Fibroblast of pulmonary artery (primary cell): ENCODE measurements at regions not wholly inside any gene's neighbourhood (a gene's known extent, or its start where the extent isn't known, plus 50 kb on each side); places are given as distances from the start of the nearest gene placed in this dataset.

ENCODE experiments used
- DNase-seq: peaks from one replicate; pipeline ENCODE4 v3.0.0-alpha.2; 2010; ENCODE audit warnings: low read depth
- H3K4me3 ChIP-seq: replicated peaks from 2 replicates; pipeline ENCODE4 v1.5.1; 2011; ENCODE audit warnings: low read depth, mild to moderate bottlenecking, control low read depth, low read length, moderate library complexity
- CTCF ChIP-seq: IDR thresholded peaks from 2 replicates; pipeline ENCODE4 v1.5.1; 2011; ENCODE audit warnings: mild to moderate bottlenecking, control low read depth, low read length, inconsistent platforms; ENCODE audit errors: missing control alignments

DNA sequence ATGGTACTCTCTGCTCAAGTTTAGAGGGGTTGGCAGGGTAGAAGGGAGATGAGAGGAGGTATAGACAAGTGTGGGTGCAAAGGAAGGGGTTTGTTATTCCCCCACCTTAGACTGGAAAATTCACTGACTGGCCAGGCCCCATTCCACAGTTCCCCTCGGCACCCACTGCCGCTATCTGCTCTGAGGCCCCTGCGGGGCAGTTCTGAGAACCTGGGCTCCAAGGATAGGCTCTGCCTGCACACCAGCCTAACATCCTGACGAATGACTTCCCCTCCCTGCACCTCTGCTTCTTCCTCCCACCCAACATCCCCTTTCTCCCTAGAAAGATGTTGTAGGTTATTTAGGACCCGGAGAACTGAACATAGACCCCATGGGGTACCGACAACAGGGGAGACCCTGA is 303.9 kb upstream of the HDAC4 start:
- no peak for TF ChIP-seq CTCF
- no peak for DNase-seq
- no peak overlapping the region for H3K4me3 ChIP-seq

- no peak for TF ChIP-seq CTCF
These were observed 303.0 kb upstream of the HDAC4 start for GRCh38 chr2:239703834-239704233.

GRCh38 chr2:239700686-239701345 is 300.0 kb upstream of the HDAC4 start:
- H3K4me3 ChIP-seq, result no peak overlapping the region
- DNase-seq, result no peak
- TF ChIP-seq CTCF, result no peak

More at GRCh38 chr2:239703834-239704233, 303.0 kb upstream of the HDAC4 start:
- H3K4me3 ChIP-seq, result no peak overlapping the region
- no peak for DNase-seq

GRCh38 chr2:239697399-239698164 is 296.8 kb upstream of the HDAC4 start:
- TF ChIP-seq CTCF, result no peak
- H3K4me3 ChIP-seq, result no peak overlapping the region
- DNase-seq, result no peak

GRCh38 chr2:239696559-239697207 is 295.9 kb upstream of the HDAC4 start:
- DNase-seq, result no peak

DNA sequence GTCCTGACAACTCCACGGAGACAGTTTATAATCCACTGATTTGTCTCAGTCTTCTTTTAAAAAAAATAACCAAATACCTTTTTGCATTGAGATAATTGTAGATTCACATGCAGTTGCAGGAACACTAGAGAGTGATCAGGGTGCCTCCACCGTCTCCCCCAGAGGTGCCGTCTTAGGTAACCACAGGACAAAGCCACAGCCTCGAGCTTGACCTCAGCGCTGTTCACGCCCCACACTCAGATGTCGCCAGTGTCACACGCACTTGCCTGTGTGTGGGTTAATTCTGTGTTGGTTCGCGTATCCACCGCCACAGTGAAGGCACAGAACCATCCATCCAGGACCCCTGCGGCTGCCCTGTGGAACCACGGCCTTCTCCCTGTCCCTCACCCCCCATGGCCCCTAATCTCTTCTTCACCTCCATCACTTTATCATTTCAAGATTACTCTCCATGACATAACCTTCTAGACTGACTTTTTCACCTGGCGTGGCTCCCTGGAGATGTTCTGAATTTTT is 295.0 kb upstream of the HDAC4 start:
- DNase-seq, result no peak
- no peak for TF ChIP-seq CTCF
- no peak overlapping the region for H3K4me3 ChIP-seq

More at GRCh38 chr2:239696559-239697207, 295.9 kb upstream of the HDAC4 start:
- H3K4me3 ChIP-seq, result no peak overlapping the region
- TF ChIP-seq CTCF, result no peak
